ENCODE measurements at regions not wholly inside any gene's neighbourhood (a gene's known extent, or its start where the extent isn't known, plus 50 kb on each side); places are given as distances from the start of the nearest gene placed in this dataset.

DNA sequence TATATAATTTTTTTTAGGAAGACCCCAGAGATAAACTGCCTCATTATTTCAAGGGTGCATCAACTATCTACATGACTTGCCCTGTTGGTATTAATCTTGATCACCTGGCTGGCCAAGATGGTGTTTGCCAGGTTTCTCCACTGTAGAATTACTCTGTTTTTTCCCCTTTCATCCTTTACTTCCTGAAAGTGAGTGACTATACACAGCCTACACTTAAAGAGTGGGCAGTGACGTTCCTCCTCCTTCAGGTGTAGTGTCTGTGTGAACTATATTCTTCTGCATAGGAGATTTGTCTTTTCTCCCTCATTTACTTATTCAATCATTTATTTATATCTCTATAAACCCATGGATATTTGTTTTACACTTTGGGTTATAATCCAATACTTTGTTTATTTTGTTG lies 246.7 kb downstream of the IRF8 start:
- TF ChIP-seq, protein P1, sequence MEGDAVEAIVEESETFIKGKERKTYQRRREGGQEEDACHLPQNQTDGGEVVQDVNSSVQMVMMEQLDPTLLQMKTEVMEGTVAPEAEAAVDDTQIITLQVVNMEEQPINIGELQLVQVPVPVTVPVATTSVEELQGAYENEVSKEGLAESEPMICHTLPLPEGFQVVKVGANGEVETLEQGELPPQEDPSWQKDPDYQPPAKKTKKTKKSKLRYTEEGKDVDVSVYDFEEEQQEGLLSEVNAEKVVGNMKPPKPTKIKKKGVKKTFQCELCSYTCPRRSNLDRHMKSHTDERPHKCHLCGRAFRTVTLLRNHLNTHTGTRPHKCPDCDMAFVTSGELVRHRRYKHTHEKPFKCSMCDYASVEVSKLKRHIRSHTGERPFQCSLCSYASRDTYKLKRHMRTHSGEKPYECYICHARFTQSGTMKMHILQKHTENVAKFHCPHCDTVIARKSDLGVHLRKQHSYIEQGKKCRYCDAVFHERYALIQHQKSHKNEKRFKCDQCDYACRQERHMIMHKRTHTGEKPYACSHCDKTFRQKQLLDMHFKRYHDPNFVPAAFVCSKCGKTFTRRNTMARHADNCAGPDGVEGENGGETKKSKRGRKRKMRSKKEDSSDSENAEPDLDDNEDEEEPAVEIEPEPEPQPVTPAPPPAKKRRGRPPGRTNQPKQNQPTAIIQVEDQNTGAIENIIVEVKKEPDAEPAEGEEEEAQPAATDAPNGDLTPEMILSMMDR (IDR thresholded peaks at IDR 0.05; ENCODE audit: extremely low read depth, missing control alignments): no peak
- DNase-seq (ENCODE audit: low spot score): no peak

- no peak for DNase-seq (ENCODE audit: low spot score)
- TF ChIP-seq, protein P1 (IDR thresholded peaks at IDR 0.05; ENCODE audit: extremely low read depth, missing control alignments): no peak
These were observed 251.8 kb downstream of the IRF8 start for GRCh38 chr16:86150641-86151238.

DNA sequence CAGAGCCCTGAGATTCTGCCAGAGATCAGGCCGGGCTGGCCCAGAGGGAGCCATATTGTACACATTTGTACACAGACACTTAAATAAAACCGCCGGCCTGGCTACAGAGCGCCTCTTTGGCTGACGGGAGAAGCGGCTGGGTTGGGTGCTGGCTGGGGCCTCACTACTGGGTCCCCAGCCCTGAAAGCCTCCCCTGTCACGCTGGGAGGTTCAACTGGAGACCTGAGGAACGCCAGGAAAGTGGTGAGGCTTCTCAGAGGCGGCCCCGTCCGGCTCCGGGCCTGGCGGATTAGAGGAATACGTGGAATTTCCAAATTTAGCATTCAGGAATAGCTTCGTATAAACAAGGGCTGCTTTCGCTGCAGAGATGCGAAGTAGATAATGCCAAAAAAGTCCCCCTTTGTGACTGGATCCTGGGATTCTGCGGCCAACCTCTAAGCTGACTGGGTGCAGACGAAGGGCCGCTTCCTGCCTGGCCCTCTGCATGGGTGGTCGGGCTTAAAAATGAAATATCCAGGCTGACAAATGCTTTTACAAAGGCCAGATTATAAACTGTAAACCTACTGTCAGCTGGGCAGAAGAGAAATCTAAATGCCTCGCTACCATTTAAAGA lies 252.4 kb downstream of the IRF8 start:
- no peak for DNase-seq (ENCODE audit: low spot score)
- TF ChIP-seq, protein P1 (IDR thresholded peaks at IDR 0.05; ENCODE audit: extremely low read depth, missing control alignments): no peak

GRCh38 chr16:86156155-86156554 lies 257.2 kb downstream of the IRF8 start:
- no peak for DNase-seq (ENCODE audit: low spot score)
- TF ChIP-seq, protein P1 (IDR thresholded peaks at IDR 0.05; ENCODE audit: extremely low read depth, missing control alignments): no peak

GRCh38 chr16:86157616-86158247 lies 258.8 kb downstream of the IRF8 start:
- TF ChIP-seq, protein P1 (IDR thresholded peaks at IDR 0.05; ENCODE audit: extremely low read depth, missing control alignments): no peak
- DNase-seq (ENCODE audit: low spot score): no peak

DNA sequence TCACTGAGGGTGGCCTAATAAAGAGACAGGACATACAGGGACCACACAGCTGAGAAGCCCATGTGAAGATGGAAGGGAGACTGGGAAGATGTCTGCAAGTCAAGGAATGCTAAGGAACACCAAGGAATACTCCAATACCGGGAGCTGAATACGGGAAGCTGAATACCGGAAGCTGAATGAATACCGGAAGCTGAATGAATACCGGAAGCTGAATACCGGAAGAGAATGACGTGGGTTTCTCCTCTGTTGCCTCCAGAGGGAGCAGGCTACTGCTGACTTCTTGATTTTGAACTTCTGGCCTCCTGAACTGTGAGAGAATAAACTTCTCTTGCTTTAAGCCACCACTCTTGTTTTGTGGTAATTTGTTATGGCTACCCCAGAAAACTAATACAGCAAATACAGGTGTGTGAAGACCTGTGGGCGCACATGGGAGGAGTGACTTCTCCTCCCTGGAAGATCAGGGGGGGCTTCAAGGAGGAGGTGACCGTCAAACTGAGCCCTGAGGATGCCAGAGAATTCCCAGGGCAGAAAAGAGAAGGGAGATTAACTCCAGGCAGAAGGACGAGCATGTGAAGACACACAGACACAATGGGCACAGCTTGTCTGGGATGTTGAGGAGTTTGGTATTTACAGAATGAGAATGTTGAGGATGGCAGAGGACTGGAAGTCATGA lies 259.9 kb downstream of the IRF8 start:
- TF ChIP-seq, protein P1 (IDR thresholded peaks at IDR 0.05; ENCODE audit: extremely low read depth, missing control alignments): no peak
- no peak for DNase-seq (ENCODE audit: low spot score)

- TF ChIP-seq, protein P1 (IDR thresholded peaks at IDR 0.05; ENCODE audit: extremely low read depth, missing control alignments): no peak
- no peak for DNase-seq (ENCODE audit: low spot score)
These were observed 266.5 kb downstream of the IRF8 start for GRCh38 chr16:86165479-86165878.
